GM18951 (cell line): ENCODE measurements at regions not wholly inside any gene's neighbourhood (a gene's known extent, or its start where the extent isn't known, plus 50 kb on each side); places are given as distances from the start of the nearest gene placed in this dataset.

Experiments
- POLR2A ChIP-seq: IDR thresholded peaks from 4 replicates; pipeline ENCODE4 v1.6.1; 2011; ENCODE audit warnings: mild to moderate bottlenecking; ENCODE audit not compliant: insufficient read length, insufficient read depth; ENCODE audit errors: extremely low read depth
- in situ Hi-C: fragments of 300-500 bp; cut with MboI; formaldehyde crosslinking; loops from one replicate; pipeline ENCODE4 v1.12.0; 2022; ENCODE audit warnings: low sequenced_read_pairs, mixed read lengths, inconsistent platforms; ENCODE audit not compliant: unreplicated experiment

DNA sequence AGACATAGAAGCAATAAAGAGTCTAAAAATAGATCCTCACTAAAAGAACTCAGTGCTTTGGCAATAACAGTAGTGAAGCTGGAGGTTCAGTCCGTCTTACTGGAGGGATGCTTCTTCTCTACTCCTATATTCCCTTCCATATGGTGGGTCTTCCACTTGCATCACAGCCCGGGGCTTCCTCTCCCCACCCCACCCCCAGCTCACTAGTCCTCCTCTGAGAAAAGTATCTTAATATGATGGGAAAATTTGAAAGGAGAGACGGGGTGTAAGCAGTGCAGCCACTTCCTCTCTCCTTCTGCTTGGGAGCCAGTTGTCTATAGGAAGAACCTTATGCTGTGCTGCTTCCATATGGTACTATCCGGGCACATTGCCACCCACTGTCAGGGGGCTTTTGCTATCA is 57.2 kb upstream of the SPOPL start:
- in situ Hi-C loops, result no loop called here

GRCh38 chr2:138445227-138445626 is 56.3 kb upstream of the SPOPL start:
- no peak for TF ChIP-seq POLR2A
- in situ Hi-C loops, result no loop called here

More for the DNA sequence above, 57.2 kb upstream of the SPOPL start:
- TF ChIP-seq POLR2A, result no peak

DNA sequence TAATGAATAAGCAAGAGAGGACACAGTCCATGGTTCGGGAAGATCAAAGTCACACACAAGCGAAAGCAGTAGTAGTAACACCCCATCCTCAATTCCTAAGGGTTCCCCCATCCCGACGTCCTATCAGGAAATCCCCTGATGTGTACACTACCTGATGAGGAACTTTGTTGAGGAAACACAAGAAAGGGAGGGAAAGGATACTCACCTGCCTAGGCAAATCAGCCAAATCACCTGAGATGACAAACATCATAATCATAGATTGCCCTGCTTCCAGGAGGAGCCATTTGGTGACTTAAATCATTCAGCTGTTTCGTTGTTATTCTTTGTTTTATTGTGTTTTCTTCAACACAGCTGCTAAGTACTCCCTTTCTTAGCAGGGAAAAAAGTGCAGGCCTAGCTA is 55.5 kb upstream of the SPOPL start:
- no peak for TF ChIP-seq POLR2A

DNA sequence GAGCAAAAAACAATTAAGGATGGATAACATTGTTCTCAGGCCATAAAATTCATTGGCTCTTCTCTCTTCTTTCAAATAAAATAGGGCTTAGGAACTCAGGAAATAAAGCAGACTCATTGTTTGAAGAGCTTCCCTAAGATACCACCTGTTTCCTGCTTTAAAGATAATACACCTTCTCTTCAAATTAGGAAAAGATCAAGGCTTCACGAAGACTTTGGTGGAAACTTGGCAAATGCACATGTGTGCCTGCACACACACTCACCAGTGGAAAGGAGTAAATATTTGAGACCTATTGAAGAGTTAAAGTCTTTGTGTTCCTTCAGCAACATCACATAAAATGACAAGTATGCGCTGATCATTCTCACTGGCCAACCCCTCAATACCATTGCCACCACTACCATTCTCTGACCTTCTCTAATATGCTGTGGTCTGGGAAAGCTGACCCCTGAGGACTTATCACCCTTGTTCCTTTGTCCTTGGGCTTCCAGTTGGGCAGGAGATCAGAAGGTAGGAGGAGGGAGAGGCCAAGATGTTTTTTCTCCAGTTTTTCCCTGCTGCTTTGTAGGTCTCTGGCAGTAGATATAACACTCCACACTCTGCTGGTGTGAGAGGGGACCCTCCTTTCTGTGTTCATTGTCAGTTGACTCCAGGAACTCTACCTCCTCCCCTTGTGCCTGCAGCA is 53.5 kb upstream of the SPOPL start:
- in situ Hi-C loops, result no loop called here
- no peak for TF ChIP-seq POLR2A

More for the DNA sequence above, 55.5 kb upstream of the SPOPL start:
- in situ Hi-C loops, result no loop called here
